ENCODE measurements at regions not wholly inside any gene's neighbourhood (a gene's known extent, or its start where the extent isn't known, plus 50 kb on each side); places are given as distances from the start of the nearest gene placed in this dataset.

DNA sequence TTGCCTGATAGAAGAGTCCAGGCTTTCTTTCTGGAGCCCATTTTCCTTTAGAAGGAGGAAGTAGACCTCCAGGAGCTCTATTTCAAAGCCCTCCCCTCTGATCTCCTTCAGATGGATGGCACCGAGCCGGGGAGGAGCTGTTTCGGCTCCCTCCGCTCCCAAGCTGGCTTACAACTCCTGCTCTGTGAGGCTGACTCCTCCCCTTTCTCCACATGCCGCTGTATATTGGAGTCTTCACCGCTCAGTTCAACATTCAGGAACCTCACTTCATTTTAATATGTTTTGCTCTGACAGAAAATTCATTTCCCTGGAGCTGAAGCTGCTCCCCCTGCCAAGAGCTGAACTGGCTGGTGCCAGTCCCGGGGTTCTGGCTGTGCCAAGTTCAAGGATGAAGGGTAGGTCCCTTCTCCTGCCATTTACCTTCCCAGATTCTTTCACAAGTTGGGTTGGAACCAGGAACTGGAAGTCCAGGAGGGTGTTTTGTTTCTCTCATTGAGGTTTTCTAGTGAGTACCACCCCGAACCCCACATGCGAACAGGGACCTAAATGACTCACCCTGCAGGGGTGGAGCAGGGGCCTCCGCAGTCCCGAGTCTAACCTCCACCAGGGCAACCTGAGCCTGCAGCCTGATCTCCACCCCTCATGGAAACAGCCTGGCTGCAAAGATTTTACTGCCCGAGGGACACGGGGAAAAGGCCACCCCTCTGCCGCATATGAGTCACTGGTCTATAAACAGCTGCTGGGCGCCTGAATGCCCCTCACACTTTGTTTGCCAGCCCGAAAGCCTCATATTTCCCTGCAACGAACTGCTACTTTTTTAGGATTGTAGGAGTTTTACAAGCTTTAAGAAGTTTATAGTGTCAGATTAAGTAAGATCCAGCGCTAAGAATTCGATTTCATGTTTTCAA is 68.6 kb upstream of the FOXA2 start:
- DNase-seq (ENCODE audit: low read depth, low spot score) = no peak
- H3K4me3 ChIP-seq (ENCODE audit: low read depth, low read length) = no peak overlapping the region
- in situ Hi-C loops (cut with HindIII; ENCODE audit: low sequenced_read_pairs) = no loop called here
- TF ChIP-seq, protein P1, sequence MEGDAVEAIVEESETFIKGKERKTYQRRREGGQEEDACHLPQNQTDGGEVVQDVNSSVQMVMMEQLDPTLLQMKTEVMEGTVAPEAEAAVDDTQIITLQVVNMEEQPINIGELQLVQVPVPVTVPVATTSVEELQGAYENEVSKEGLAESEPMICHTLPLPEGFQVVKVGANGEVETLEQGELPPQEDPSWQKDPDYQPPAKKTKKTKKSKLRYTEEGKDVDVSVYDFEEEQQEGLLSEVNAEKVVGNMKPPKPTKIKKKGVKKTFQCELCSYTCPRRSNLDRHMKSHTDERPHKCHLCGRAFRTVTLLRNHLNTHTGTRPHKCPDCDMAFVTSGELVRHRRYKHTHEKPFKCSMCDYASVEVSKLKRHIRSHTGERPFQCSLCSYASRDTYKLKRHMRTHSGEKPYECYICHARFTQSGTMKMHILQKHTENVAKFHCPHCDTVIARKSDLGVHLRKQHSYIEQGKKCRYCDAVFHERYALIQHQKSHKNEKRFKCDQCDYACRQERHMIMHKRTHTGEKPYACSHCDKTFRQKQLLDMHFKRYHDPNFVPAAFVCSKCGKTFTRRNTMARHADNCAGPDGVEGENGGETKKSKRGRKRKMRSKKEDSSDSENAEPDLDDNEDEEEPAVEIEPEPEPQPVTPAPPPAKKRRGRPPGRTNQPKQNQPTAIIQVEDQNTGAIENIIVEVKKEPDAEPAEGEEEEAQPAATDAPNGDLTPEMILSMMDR (IDR thresholded peaks at IDR 0.05; ENCODE audit: low read depth, low read length) = no peak

DNA sequence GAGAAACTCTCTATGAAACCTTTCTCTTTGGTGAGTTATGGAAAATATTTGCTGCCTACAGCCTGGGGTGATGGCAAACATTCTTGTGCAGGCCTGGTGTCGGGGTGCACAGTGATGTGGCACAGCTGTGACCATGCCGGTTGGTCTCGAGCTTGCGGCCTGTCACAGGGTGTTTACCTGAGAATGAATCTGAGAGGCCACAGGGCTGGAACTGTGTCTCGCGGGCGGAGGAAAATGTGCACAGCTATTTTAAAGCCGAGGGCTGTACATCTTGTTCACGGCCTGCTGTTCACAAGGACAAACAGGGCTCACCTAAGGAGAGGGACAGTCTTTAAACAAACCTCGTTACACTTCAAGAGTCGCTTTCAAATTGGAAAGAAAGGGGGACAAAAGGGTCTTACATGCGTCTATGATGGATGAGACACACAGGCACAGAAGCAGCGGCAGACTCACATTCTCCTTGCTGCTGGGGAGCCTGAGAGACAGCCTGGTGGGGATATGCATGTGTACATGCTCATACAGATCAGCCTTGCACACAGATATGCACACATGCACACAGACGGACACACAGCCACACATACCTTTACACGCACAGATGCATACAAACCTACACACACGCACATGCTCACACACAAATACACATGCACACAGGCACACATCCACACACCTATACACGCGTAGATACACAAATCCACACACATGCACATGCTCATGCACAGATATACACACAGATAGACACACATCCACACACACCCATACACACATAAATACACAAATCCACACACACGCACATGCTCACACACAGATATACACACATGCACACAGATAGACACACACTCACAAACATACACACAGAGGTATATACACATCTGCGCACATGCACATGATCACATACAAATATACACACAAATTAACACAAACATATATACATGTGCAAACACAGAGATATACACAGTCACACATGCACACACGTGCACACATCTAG is 69.6 kb upstream of the FOXA2 start:
- no peak overlapping the region for H3K4me3 ChIP-seq (ENCODE audit: low read depth, low read length)
- DNase-seq (ENCODE audit: low read depth, low spot score) = no peak
- TF ChIP-seq, protein P1 (IDR thresholded peaks at IDR 0.05; ENCODE audit: low read depth, low read length) = no peak
- in situ Hi-C loops (cut with HindIII; ENCODE audit: low sequenced_read_pairs) = no loop called here

DNA sequence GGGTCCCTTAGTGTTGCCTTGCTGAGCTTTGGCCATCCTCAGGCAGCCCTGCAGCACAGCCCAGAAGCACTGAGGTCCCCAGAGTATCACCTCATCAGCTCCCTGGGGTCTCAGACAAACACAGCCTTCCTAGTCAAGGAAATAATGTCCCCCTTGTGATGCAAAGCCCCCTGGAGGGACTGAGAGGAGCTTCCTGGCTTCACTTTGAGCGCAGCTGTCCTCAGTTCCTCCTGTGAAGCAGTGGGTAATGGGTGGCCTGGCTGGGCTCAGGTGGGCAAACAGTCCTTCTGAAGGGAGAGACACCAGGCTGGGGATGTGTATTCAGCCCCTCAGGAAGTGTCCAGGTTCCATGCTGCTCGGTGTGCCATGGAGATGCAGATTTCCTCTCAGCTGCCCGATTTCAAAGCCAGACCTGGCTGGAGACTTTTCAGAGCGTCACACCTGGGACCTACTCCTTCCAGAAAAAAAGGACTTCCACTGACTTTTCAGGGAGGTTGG is 79.2 kb upstream of the FOXA2 start:
- H3K4me3 ChIP-seq (ENCODE audit: low read depth, low read length) = no peak overlapping the region
- no peak for DNase-seq (ENCODE audit: low read depth, low spot score)
- in situ Hi-C loops (cut with HindIII; ENCODE audit: low sequenced_read_pairs) = no loop called here
- TF ChIP-seq, protein P1 (IDR thresholded peaks at IDR 0.05; ENCODE audit: low read depth, low read length) = no peak

DNA sequence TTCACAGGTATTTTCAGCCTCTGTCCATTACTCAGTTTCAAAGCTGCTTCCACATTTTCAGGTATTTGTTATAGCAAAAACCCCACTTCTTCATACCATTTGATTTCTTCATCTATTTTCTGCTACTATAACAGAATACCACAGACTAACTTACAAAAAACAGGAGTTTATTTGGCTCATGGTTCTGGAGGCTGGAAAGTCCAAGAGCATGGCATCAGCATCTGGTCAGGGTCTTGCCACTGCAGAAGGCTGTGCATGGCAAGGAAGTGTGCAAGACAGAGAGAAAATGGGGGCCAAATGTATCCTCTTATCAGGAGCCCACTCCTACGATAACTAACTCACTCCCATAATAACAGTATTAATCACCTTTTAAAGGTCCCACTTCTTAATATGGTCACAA is 82.8 kb upstream of the FOXA2 start:
- DNase-seq (ENCODE audit: low read depth, low spot score) = no peak
- in situ Hi-C loops (cut with HindIII; ENCODE audit: low sequenced_read_pairs) = no loop called here
- H3K4me3 ChIP-seq (ENCODE audit: low read depth, low read length) = no peak overlapping the region
- TF ChIP-seq, protein P1 (IDR thresholded peaks at IDR 0.05; ENCODE audit: low read depth, low read length) = no peak

DNA sequence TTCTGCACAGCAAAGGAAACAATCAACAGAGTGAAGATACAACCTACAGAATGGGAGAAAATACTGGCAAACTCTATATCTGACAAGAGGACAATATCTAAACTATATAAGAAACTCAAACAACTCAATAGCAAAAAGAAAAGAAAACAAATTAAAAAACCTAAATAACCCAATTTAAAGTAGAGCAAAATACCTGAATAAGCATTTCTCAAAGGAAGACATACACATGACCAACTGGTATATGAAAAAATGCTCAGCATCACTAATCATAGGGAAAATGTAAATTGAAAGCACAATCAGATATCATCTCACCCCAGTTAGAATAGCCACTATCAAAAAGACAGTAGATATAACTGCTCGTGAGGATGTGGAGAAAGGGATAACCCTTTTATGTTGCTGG is 87.8 kb upstream of the FOXA2 start:
- no peak for DNase-seq (ENCODE audit: low read depth, low spot score)
- TF ChIP-seq, protein P1 (IDR thresholded peaks at IDR 0.05; ENCODE audit: low read depth, low read length) = no peak
- no peak overlapping the region for H3K4me3 ChIP-seq (ENCODE audit: low read depth, low read length)
- in situ Hi-C loops (cut with HindIII; ENCODE audit: low sequenced_read_pairs) = no loop called here

DNA sequence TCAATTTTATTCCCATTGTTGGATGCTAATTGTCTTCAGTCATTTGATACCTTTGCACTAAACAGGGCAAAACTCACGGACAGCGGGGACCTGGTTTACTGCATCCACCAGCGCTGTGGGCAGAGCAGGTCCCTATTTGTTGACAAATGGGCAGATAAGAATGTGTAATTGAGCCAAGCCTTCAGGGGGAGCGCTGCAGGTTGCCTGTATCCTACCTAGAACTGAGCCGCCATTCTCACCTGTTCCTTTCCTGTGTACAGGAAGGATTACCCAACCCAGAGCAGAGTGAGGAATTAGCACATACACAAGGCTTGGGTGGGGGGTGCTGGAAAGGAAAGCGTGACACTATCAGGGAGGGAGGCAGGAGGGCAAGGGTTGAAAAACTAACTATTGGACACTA is 89.1 kb upstream of the FOXA2 start:
- TF ChIP-seq, protein P1 (IDR thresholded peaks at IDR 0.05; ENCODE audit: low read depth, low read length) = no peak
- H3K4me3 ChIP-seq (ENCODE audit: low read depth, low read length) = no peak overlapping the region
- no peak for DNase-seq (ENCODE audit: low read depth, low spot score)
- in situ Hi-C loops (cut with HindIII; ENCODE audit: low sequenced_read_pairs) = no loop called here

Measured in astrocyte of the spinal cord (primary cell).